Putamen (tissue), 1 donor: ENCODE measurements at regions not wholly inside any gene's neighbourhood (a gene's known extent, or its start where the extent isn't known, plus 50 kb on each side); places are given as distances from the start of the nearest gene placed in this dataset.

Experiments used
- DNase-seq: peaks from one replicate; pipeline ENCODE4 v3.0.0-alpha.2; 2016; ENCODE audit warnings: low spot score

DNA sequence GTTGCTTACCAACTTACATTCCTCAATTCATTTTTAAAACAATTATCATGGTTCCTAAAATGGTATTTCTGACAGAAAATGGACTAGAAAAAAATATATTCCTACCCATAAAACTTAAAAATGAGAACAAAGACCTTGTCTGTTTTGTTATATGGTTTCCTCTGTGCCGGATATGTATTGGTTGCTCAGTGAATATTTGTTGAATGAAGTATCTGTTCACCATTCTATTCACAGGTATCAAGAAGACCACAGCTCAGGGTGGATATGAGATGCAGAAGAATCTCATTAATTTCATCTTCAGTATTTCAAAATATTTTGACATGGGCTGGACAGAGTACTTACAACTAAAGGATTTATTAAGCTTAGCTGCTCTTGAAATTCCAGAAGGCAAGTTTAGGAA is 58.1 kb downstream of the TUSC7 start:
- DNase-seq: no peak

- DNase-seq: peak; percentile 84
These were observed 61.4 kb downstream of the TUSC7 start for GRCh38 chr3:116770815-116771450.

DNA sequence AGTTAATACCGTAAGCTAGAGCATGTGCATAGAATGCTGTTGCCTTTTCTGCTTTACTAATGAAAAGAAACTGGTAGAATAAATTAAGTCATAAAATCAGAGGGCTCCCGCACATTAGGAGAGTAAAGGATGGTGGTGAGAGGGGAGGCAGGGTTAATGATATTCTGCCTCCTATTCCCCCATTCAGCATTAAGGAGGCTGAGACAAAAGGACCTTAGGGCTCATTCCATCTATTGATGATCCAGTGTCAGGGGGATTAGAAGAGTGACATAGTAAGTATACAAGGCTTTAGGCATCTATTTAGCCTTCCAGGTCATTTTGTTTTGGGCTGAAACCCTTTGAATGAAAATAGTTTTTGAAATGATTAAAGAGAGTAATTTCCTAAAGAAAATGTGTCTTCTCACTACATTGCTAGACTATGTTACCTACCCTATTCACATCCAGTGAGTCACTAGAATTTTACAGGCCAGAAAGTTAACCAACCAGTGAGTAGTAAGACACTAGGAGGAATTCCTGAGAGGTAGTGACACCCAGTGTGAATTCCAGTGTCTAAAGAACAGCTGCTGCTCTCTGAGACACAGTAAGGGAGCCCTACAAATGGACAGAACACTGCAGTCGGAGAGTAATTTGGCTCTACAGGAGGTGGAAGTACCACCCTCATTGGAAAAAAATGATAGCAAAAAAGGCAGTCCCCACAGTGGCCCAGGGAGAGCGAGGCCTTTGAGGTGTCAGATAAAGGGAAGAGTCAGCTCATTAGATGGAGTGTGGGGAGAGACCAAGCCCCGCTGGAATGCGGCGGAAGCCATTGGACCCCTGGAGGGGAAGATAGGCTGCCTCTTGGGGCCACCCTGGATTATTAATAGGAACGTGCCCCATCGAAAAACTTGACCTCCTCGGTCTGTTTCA is 67.6 kb downstream of the TUSC7 start:
- no peak for DNase-seq

DNA sequence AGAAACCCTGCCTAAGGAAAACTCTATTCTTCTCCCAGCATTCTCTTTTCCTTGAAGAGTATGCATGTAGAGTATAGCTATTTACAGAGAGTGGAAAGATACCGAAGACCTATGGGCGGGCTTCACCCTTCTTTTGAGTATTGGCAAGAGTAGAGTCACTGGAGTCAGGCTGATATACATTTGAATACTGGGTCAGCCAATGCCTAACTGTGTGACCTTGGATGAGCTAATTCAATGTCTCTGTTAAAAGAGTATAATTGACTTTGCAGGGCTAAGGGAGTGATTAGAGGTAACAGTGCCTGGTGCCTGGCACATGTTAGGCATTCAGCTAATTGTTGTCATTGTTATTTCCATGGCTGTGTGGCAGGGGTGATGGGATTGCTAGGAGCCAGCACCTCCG is 75.6 kb downstream of the TUSC7 start:
- DNase-seq: no peak

GRCh38 chr3:116802651-116803050 is 93.1 kb downstream of the TUSC7 start:
- DNase-seq: no peak

DNA sequence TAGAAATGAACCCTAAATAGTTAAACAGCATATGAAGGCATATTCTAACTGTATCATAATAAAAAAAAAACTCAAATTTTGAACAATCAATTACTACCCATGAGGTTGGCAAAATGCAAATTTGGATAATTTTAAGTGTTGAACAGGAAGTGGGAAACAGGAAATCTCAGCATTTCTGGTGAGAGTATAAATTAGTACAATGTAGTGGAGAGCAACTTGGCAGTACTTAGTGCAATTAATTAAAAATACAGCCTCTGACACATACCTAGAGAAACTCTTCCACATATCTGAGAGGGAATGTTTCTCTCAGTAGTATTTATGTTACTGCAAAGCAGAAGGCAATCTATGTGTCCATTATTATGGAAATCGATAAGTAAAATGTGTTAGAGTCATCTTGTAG is 96.8 kb downstream of the TUSC7 start:
- no peak for DNase-seq

GRCh38 chr3:116808725-116809124 is 99.1 kb downstream of the TUSC7 start:
- DNase-seq: no peak

DNA sequence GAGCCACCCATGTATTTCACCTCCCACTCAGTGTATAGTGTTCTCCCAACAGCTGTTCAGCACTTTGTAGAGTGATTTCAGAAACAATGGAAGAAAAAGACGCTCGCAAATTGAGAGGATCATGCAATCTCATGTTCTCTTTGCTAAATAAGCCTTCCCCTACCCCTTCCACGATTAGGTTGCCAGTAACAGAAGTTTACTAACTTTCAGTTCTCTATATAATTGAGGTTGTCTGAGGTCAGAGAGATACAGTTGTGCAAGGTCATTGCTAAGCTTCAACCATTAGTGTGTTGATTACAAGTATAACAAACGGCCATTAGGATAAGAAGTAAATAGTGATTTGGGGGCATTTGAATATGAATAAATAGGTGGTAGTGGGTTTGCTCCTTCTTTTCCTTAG is 99.6 kb downstream of the TUSC7 start:
- DNase-seq: no peak

- DNase-seq: no peak
These were observed 102.2 kb downstream of the TUSC7 start for GRCh38 chr3:116811754-116812153.

- DNase-seq: no peak
These were observed 103.4 kb downstream of the TUSC7 start for GRCh38 chr3:116812949-116813348.

DNA sequence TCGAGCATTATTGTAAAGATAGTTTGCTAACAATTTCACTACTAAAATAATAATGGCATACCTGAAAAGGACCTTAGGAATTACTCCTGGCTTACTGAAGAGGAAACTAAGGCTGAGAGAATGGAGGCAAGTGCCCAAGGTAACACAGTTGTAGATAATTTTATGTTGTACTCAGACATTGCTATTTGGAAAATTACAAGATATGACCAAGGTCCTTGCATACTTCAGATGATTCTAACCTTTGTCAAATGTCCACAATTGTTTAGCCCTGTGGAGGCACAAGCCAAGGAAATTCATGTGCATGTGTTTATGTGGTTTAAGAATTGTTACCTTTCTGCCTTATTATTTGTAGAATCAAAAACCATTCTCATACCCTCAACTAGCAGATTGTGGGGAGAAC is 105.7 kb downstream of the TUSC7 start:
- no peak for DNase-seq

DNA sequence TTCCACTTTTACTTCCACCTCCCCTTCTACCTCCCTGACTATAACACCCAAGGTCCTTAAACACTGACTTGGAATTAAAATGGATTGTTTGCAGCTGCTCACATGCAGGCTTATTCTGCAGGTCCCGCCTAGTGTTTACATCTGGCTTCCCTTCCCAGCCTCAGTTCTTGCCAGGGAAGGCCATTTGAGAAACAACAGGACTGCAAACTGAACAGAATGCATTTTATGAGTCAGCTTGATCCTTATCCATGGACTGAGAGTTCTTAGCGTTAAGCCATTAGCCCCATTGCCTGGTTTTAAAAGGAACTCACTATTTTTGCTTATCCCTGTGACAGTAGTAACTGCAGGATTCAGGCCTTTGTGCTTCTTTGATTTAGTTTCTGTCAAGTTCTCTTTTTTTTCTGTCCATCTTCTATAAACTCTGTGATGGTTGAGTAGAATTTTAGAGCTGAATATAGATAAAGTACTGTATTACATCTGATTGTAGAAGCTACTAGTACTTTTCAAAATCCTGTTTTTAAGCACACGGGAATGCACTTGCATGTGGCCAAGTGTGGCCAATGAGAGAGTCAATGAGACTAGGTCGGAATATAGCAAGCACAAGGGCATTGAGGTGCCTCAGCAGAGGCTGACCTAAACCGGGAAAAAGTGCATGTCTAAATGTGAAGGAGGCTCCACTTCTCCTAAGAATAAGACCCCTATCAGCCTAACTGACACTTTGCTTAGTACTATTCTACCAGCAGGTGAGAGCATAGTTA is 106.4 kb downstream of the TUSC7 start:
- DNase-seq: no peak

GRCh38 chr3:116821371-116821770 is 111.8 kb downstream of the TUSC7 start:
- no peak for DNase-seq

GRCh38 chr3:116824208-116824607 is 114.6 kb downstream of the TUSC7 start:
- DNase-seq: no peak

DNA sequence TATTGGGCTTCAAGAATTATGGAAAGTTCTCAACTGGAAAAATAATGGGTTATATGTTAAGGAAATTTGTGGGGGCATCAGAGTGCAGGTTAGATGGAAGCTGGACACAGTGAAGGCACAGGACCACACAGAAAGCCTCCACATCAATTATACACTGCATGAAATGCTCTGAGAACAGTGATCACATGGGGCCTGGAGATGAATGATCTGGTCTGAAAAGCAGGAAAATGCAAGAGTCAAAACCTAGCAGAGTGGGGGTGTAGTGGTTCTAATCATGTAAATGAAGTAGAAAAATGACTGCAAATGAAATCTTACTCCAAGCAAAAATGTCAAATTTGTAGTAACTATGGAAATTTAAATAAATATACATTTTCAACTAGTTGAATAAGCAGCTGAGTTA is 123.6 kb downstream of the TUSC7 start:
- DNase-seq: no peak

DNA sequence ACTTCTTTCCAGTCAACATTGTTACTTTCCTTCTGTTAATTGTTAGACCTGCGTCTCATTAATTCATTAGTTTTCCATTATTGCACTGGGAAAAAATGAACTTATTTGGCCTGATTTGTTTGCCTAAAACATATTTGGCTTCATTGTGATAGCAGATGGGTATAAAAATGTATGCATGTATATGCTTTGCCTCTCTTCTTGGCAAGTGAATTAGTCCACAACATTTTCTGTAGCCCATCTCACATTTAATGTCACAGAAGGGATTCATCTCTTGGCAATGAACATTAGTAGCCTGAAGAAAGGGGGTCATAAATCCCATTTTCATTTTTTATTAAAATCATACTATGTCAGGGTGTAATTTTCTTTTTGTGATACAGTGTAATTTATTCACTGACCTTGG is 125.2 kb downstream of the TUSC7 start:
- DNase-seq: no peak

DNA sequence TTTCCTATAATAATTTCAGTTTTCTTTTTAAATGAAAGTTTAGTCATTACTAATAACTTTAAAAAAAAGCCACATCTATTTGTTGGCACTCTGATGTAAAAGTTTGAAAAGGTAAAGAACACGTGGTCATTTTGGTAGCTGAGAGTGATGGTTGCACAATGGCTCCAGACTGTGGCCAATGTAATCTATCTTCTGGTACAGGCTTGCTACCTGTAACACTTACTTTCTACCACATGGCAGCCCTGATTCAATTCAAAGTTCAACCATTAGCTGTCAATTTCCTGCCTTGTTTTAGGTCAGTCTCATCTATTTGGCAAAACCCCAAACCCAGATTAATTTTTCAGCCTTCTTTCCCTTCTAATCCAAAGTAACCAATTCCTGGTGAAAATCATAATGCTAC is 126.1 kb downstream of the TUSC7 start:
- DNase-seq: no peak

DNA sequence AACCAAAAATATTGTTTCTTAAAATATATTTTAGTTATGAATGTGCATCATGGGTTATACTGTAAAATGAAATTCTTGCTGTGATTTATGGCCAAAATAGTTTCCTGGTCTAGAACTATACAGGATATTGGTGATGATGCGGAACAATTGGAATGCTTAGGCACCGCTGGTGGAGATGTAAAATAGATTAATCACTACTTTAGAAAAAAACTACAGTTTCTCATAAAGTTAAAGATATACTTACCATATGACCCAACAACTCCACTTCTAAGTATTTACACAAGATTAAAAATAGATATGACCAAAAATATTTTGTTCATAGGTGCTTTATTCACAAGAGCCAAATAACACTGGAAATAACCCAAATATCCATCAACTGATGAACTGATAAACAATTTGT is 126.7 kb downstream of the TUSC7 start:
- DNase-seq: no peak

DNA sequence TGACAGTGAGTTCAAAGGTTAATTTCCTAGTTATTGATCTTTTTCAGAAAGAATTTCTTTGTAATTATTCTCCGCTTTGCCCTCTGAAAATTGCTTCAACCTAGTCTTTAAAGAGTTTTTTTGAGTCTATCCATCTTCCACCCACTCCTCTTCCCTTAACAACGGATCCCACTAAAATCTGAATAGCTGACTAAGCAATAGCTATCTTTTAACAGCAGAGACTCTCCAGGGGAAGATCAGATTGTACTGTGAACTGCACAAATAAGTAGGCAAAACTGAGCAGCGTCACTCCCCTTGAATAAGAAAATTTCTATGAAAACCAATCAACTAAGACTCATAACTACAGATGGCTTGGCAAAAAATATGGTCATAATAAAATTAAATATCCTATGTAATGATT is 127.9 kb downstream of the TUSC7 start:
- peak; percentile 45 for DNase-seq

- no peak for DNase-seq
These were observed 131.6 kb downstream of the TUSC7 start for GRCh38 chr3:116841003-116841735.

- no peak for DNase-seq
These were observed 132.8 kb downstream of the TUSC7 start for GRCh38 chr3:116842254-116842957.
